ENCODE measurements at regions not wholly inside any gene's neighbourhood (a gene's known extent, or its start where the extent isn't known, plus 50 kb on each side); places are given as distances from the start of the nearest gene placed in this dataset.

DNA sequence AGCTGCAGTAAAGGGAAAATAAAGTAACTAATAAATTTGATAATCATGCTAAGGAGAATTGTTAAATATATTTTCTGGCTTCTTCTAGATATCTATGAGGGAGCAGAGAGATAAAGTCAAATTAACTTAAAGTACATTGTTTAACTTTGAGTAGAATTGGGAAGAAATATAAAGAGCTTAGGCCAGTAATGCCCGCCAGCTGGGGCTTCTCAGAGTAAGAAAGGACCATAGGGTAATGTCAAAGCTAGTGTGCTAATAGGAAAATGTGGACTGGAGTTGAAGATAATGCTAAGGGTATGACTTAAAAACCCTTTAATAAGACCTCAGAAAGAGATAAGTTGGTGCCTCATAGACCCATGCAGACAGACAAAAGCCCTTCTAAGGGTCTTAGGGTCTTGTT lies 411.6 kb upstream of the ANO3 start:
- TF ChIP-seq MXD4 (CRISPR knock-in tag; IDR thresholded peaks at IDR 0.05; ENCODE audit: borderline replicate concordance) (no peak), CREM (CRISPR knock-in tag; IDR thresholded peaks at IDR 0.05) (no peak)
